WTC11 (cell line): ENCODE measurements at regions not wholly inside any gene's neighbourhood (a gene's known extent, or its start where the extent isn't known, plus 50 kb on each side); places are given as distances from the start of the nearest gene placed in this dataset.

ENCODE experiments used
- ATAC-seq: fragments of 200-7000 bp; cut with Tn5 transposase; 2 replicates; pipeline ENCODE4 v1.10.0; 2021; ENCODE audit warnings: mild to moderate bottlenecking, moderate library complexity
- CTCF ChIA-PET: fragments of 300-600 bp; sonication (Branson Sonifier 250); formaldehyde crosslinking; loops from one replicate; lab custom pipeline; 2021; ENCODE audit warnings: antibody characterized with exemption; lab: Charles Lee
- POLR2A ChIA-PET: fragments of 350-600 bp; sonication (Branson Sonifier 250); formaldehyde crosslinking; loops from one replicate; lab custom pipeline; 2021; ENCODE audit warnings: antibody characterized with exemption; lab: Charles Lee
- DNase-seq: peaks from one replicate; pipeline ENCODE4 v3.0.0; 2021; ENCODE audit warnings: low spot score
- H3K27ac Mint-ChIP-seq: 2 replicates; pipeline ENCODE4 v1.8.0; 2021; ENCODE audit warnings: mixed read lengths
- H3K27me3 Mint-ChIP-seq: 2 replicates; pipeline ENCODE4 v1.8.0; 2021; ENCODE audit warnings: low read depth, mild to moderate bottlenecking, moderate library complexity, mixed read lengths
- H3K36me3 Mint-ChIP-seq: 2 replicates; pipeline ENCODE4 v1.8.0; 2021; ENCODE audit warnings: mixed read lengths
- H3K4me1 Mint-ChIP-seq: 2 replicates; pipeline ENCODE4 v1.8.0; 2022; ENCODE audit warnings: mixed read lengths
- H3K4me3 Mint-ChIP-seq: 2 replicates; pipeline ENCODE4 v1.8.0; 2021; ENCODE audit warnings: mild to moderate bottlenecking, moderate library complexity, mixed read lengths
- H3K9me3 Mint-ChIP-seq: 2 replicates; pipeline ENCODE4 v1.8.0; 2021; ENCODE audit warnings: mixed read lengths
- ATF1 ChIP-seq: sonication (generic); formaldehyde crosslinking; IDR thresholded peaks from 2 replicates; pipeline ENCODE4 v1.8.1; 2023; ENCODE audit warnings: mild to moderate bottlenecking, moderate library complexity, missing genetic modification reagents
- ELF4 ChIP-seq: sonication (generic); formaldehyde crosslinking; IDR thresholded peaks from 2 replicates; pipeline ENCODE4 v1.8.1; 2022; ENCODE audit warnings: low read depth, mild to moderate bottlenecking, moderate library complexity, missing genetic modification reagents
- FOXK1 ChIP-seq: sonication (generic); formaldehyde crosslinking; IDR thresholded peaks from 2 replicates; pipeline ENCODE4 v1.8.0; 2022; ENCODE audit warnings: mild to moderate bottlenecking, moderate library complexity, missing genetic modification reagents
- GRHL2 ChIP-seq: fragments of 250-450 bp; sonication (Bioruptor Pico); IDR thresholded peaks from 2 replicates; pipeline ENCODE4 v1.8.0; 2022; ENCODE audit warnings: mild to moderate bottlenecking, moderate library complexity; ENCODE audit not compliant: insufficient replicate concordance, severe bottlenecking
- GTF2I ChIP-seq: fragments of 250-450 bp; sonication (Bioruptor Pico); conservative IDR thresholded peaks from 2 replicates; pipeline ENCODE4 v1.4.0; 2021; ENCODE audit warnings: mild to moderate bottlenecking
- HMGA2 ChIP-seq: fragments of 250-450 bp; sonication (Bioruptor Pico); IDR thresholded peaks from 2 replicates; pipeline ENCODE4 v1.4.0; 2021; ENCODE audit warnings: mild to moderate bottlenecking, moderate library complexity
- JUN ChIP-seq: sonication (generic); formaldehyde crosslinking; IDR thresholded peaks from 2 replicates; pipeline ENCODE4 v1.8.0; 2023; ENCODE audit warnings: mild to moderate bottlenecking, missing genetic modification reagents
- OVOL2 ChIP-seq: fragments of 250-450 bp; sonication (Bioruptor Pico); IDR thresholded peaks from 2 replicates; pipeline ENCODE4 v1.9.0; 2021; ENCODE audit warnings: mild to moderate bottlenecking, borderline replicate concordance
- RELA ChIP-seq: sonication (generic); formaldehyde crosslinking; IDR thresholded peaks from 2 replicates; pipeline ENCODE4 v1.8.1; 2022; ENCODE audit warnings: missing genetic modification reagents, mild to moderate bottlenecking, borderline replicate concordance
- ZNF138 ChIP-seq: sonication (generic); formaldehyde crosslinking; conservative IDR thresholded peaks from 2 replicates; pipeline ENCODE4 v1.8.1; 2022; ENCODE audit warnings: mild to moderate bottlenecking, moderate library complexity, missing genetic modification reagents
- ZNF317 ChIP-seq: sonication (generic); formaldehyde crosslinking; IDR thresholded peaks from 2 replicates; pipeline ENCODE4 v1.8.1; 2023; ENCODE audit warnings: low read depth, mild to moderate bottlenecking, moderate library complexity, missing genetic modification reagents, borderline replicate concordance
- ZNF396 ChIP-seq: fragments of 250-450 bp; sonication (Bioruptor Pico); IDR thresholded peaks from 2 replicates; pipeline ENCODE4 v1.8.0; 2021; ENCODE audit warnings: mild to moderate bottlenecking, moderate library complexity, borderline replicate concordance
- ZNF423 ChIP-seq: fragments of 250-450 bp; sonication (Bioruptor Pico); IDR thresholded peaks from 2 replicates; pipeline ENCODE4 v2.1.2; 2022; ENCODE audit warnings: mild to moderate bottlenecking, moderate library complexity
- ZNF671 ChIP-seq: fragments of 250-450 bp; sonication (Bioruptor Pico); IDR thresholded peaks from 2 replicates; pipeline ENCODE4 v1.8.0; 2021; ENCODE audit warnings: mild to moderate bottlenecking
- TF ChIP-seq, protein P1 (sequence below): sonication (generic); formaldehyde crosslinking; IDR thresholded peaks from 2 replicates; pipeline ENCODE4 v1.8.1; 2022; ENCODE audit warnings: missing genetic modification reagents, borderline replicate concordance
- TF ChIP-seq, protein P2 (sequence below): sonication (generic); formaldehyde crosslinking; IDR thresholded peaks from 2 replicates; pipeline ENCODE4 v1.8.0; 2022; ENCODE audit warnings: mild to moderate bottlenecking, missing genetic modification reagents
- TF ChIP-seq, protein P3 (sequence below): sonication (generic); formaldehyde crosslinking; IDR thresholded peaks from 2 replicates; pipeline ENCODE4 v1.8.1; 2022; ENCODE audit warnings: low read depth, mild to moderate bottlenecking, moderate library complexity, missing genetic modification reagents, borderline replicate concordance
- TF ChIP-seq, protein P4 (sequence below): sonication (generic); formaldehyde crosslinking; IDR thresholded peaks from 2 replicates; pipeline ENCODE4 v1.8.1; 2023; ENCODE audit warnings: mild to moderate bottlenecking, missing genetic modification reagents
- TF ChIP-seq, protein P5 (sequence below): sonication (generic); formaldehyde crosslinking; IDR thresholded peaks from 2 replicates; pipeline ENCODE4 v1.8.0; 2023; ENCODE audit warnings: missing genetic modification reagents
- TF ChIP-seq, protein P6 (sequence below): sonication (generic); formaldehyde crosslinking; IDR thresholded peaks from 2 replicates; pipeline ENCODE4 v1.8.1; 2023; ENCODE audit warnings: mild to moderate bottlenecking, missing genetic modification reagents, moderate library complexity

DNA sequence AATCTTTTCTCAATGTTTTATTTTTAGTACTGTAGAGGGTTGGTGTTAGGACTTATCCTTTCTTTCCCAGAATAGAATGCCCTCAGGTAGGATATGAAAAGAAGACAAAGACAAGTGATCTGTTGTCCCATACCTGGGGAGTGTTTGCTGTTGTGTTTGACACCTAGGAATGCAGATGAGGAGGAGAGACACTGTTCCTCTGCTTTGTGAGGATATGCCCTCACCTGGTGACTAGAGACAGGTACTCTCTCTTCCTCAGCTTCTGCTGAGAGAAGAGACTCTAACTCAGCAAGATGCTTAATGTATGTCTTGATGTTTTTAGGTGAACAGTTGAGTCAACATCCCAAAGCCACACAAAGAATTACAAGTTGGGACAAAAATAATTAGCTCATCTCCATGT, 468.4 kb downstream of the PRR16 start (continued):
- no peak for TF ChIP-seq ZNF317
- TF ChIP-seq, protein P1, sequence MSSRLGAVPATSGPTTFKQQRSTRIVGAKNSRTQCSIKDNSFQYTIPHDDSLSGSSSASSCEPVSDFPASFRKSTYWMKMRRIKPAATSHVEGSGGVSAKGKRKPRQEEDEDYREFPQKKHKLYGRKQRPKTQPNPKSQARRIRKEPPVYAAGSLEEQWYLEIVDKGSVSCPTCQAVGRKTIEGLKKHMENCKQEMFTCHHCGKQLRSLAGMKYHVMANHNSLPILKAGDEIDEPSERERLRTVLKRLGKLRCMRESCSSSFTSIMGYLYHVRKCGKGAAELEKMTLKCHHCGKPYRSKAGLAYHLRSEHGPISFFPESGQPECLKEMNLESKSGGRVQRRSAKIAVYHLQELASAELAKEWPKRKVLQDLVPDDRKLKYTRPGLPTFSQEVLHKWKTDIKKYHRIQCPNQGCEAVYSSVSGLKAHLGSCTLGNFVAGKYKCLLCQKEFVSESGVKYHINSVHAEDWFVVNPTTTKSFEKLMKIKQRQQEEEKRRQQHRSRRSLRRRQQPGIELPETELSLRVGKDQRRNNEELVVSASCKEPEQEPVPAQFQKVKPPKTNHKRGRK (CRISPR knock-in tag), result no peak
- TF ChIP-seq, protein P2, sequence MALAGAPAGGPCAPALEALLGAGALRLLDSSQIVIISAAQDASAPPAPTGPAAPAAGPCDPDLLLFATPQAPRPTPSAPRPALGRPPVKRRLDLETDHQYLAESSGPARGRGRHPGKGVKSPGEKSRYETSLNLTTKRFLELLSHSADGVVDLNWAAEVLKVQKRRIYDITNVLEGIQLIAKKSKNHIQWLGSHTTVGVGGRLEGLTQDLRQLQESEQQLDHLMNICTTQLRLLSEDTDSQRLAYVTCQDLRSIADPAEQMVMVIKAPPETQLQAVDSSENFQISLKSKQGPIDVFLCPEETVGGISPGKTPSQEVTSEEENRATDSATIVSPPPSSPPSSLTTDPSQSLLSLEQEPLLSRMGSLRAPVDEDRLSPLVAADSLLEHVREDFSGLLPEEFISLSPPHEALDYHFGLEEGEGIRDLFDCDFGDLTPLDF (CRISPR knock-in tag), result no peak

DNA sequence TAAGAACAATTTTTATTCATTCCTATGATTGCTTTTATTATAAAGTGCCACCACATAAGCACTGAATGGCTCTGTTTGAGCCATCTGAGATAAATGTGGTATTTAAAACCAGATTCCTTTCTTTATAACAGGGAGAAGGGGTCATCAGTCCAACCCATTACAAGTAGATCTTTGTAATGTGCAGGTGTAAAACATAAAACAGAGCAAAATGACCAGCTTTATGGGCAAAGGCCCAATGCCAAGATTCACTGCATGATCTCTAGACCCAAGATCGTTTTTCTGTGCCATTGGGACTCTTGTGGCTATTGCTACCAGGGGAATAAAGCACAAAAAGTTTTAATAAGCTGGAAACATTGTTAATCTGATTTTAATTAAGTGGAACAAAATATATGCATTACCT, 469.9 kb downstream of the PRR16 start:
- Mint-ChIP-seq H3K36me3 (0 out of 2 replicates have a peak, but pooled peaks cover 3% of the 10 kb centered on the region), H3K27me3 (no peaks in the 10 kb centered on the region; the same call in 1 of the 2 replicates), H3K9me3 (peaks cover 5% of the 10 kb centered on the region; the same call in 1 of the 2 replicates), H3K4me1 (peaks cover 3% of the 10 kb centered on the region; the same call in 1 of the 2 replicates), H3K4me3 (no peak overlapping the region), H3K27ac (no peak overlapping the region)
- POLR2A ChIA-PET, result no interaction called here
- TF ChIP-seq, protein P3, sequence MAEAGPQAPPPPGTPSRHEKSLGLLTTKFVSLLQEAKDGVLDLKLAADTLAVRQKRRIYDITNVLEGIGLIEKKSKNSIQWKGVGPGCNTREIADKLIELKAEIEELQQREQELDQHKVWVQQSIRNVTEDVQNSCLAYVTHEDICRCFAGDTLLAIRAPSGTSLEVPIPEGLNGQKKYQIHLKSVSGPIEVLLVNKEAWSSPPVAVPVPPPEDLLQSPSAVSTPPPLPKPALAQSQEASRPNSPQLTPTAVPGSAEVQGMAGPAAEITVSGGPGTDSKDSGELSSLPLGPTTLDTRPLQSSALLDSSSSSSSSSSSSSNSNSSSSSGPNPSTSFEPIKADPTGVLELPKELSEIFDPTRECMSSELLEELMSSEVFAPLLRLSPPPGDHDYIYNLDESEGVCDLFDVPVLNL (CRISPR knock-in tag), result no peak
- no peak for TF ChIP-seq RELA
- TF ChIP-seq ELF4 (CRISPR knock-in tag), result no peak
- TF ChIP-seq, protein P4, sequence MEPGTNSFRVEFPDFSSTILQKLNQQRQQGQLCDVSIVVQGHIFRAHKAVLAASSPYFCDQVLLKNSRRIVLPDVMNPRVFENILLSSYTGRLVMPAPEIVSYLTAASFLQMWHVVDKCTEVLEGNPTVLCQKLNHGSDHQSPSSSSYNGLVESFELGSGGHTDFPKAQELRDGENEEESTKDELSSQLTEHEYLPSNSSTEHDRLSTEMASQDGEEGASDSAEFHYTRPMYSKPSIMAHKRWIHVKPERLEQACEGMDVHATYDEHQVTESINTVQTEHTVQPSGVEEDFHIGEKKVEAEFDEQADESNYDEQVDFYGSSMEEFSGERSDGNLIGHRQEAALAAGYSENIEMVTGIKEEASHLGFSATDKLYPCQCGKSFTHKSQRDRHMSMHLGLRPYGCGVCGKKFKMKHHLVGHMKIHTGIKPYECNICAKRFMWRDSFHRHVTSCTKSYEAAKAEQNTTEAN (CRISPR knock-in tag), result no peak
- TF ChIP-seq GRHL2, result no peak
- no peak for TF ChIP-seq HMGA2 (CRISPR knock-in tag)
- TF ChIP-seq, protein P5, sequence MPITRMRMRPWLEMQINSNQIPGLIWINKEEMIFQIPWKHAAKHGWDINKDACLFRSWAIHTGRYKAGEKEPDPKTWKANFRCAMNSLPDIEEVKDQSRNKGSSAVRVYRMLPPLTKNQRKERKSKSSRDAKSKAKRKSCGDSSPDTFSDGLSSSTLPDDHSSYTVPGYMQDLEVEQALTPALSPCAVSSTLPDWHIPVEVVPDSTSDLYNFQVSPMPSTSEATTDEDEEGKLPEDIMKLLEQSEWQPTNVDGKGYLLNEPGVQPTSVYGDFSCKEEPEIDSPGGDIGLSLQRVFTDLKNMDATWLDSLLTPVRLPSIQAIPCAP, result no peak
- no peak for TF ChIP-seq ZNF396
- TF ChIP-seq ZNF671 (CRISPR knock-in tag), result no peak
- TF ChIP-seq ZNF138 (CRISPR knock-in tag), result no peak
- TF ChIP-seq FOXK1 (CRISPR knock-in tag), result no peak
- TF ChIP-seq, protein P1 (CRISPR knock-in tag), result no peak
- no peak for TF ChIP-seq OVOL2 (CRISPR knock-in tag)
- TF ChIP-seq GTF2I (CRISPR knock-in tag), result no peak
- no peak for TF ChIP-seq ATF1 (CRISPR knock-in tag)
- TF ChIP-seq, protein P6, sequence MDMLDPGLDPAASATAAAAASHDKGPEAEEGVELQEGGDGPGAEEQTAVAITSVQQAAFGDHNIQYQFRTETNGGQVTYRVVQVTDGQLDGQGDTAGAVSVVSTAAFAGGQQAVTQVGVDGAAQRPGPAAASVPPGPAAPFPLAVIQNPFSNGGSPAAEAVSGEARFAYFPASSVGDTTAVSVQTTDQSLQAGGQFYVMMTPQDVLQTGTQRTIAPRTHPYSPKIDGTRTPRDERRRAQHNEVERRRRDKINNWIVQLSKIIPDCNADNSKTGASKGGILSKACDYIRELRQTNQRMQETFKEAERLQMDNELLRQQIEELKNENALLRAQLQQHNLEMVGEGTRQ (CRISPR knock-in tag), result no peak
- TF ChIP-seq JUN (CRISPR knock-in tag), result no peak
- no peak for TF ChIP-seq ZNF423 (CRISPR knock-in tag)
- ATAC-seq, result no peak
- CTCF ChIA-PET, result no interaction called here
- no peak for DNase-seq
